Peyer's patch (tissue), 4 donors: ENCODE measurements at regions not wholly inside any gene's neighbourhood (a gene's known extent, or its start where the extent isn't known, plus 50 kb on each side); places are given as distances from the start of the nearest gene placed in this dataset.

ENCODE experiments used
- CTCF ChIP-seq, 6 experiments: fragments of 450-650 bp in 4 of 6; fragments of 200-600 bp in 2 of 6; sonication (generic) in 1 of 6; IDR thresholded peaks; one replicate each; pipeline ENCODE4 v1.5.1; 2017 to 2019; ENCODE audit warnings: antibody characterized with exemption in 6 of 6, mild to moderate bottlenecking in 3 of 6, moderate library complexity in 1 of 6
- POLR2A ChIP-seq, 2 donors: fragments of 450-650 bp; IDR thresholded peaks; one replicate each; pipeline ENCODE4 v1.5.1; 2017; ENCODE audit warnings: antibody characterized with exemption in 2 of 2, mild to moderate bottlenecking in 2 of 2, moderate library complexity in 2 of 2

- TF ChIP-seq CTCF (IDR thresholded peaks at IDR 0.05), result no peak
- no peak for TF ChIP-seq POLR2A (IDR thresholded peaks at IDR 0.05)
Observed at GRCh38 chr10:111231779-111232178, 154.9 kb downstream of the ADRA2A start.
